NB4 (cell line): ENCODE measurements at regions not wholly inside any gene's neighbourhood (a gene's known extent, or its start where the extent isn't known, plus 50 kb on each side); places are given as distances from the start of the nearest gene placed in this dataset.
"Not testable (repeated sequence)": the region's sequence is repeated elsewhere in the genome, so short reads cannot be mapped to it uniquely, and the experiment has no call there.

ENCODE experiments used
- MYC ChIP-seq: IDR thresholded peaks from 2 replicates; pipeline ENCODE4 v1.6.1; 2011; ENCODE audit warnings: low read depth, low read length
- POLR2A ChIP-seq: IDR thresholded peaks from 2 replicates; pipeline ENCODE4 v1.6.1; 2011; ENCODE audit warnings: mild to moderate bottlenecking; ENCODE audit not compliant: insufficient read length; ENCODE audit errors: extremely low read depth
- TF ChIP-seq, protein P1 (sequence below): IDR thresholded peaks from one replicate; pipeline ENCODE4 v1.5.1; 2012; ENCODE audit warnings: low read depth, low read length
- TF ChIP-seq, protein P2 (sequence below): IDR thresholded peaks from 2 replicates; pipeline ENCODE4 v1.6.1; 2011; ENCODE audit warnings: low read depth, low read length

- TF ChIP-seq, protein P1, sequence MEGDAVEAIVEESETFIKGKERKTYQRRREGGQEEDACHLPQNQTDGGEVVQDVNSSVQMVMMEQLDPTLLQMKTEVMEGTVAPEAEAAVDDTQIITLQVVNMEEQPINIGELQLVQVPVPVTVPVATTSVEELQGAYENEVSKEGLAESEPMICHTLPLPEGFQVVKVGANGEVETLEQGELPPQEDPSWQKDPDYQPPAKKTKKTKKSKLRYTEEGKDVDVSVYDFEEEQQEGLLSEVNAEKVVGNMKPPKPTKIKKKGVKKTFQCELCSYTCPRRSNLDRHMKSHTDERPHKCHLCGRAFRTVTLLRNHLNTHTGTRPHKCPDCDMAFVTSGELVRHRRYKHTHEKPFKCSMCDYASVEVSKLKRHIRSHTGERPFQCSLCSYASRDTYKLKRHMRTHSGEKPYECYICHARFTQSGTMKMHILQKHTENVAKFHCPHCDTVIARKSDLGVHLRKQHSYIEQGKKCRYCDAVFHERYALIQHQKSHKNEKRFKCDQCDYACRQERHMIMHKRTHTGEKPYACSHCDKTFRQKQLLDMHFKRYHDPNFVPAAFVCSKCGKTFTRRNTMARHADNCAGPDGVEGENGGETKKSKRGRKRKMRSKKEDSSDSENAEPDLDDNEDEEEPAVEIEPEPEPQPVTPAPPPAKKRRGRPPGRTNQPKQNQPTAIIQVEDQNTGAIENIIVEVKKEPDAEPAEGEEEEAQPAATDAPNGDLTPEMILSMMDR, result not testable (repeated sequence)
- not testable (repeated sequence) for TF ChIP-seq POLR2A, MYC
- TF ChIP-seq, protein P2, sequence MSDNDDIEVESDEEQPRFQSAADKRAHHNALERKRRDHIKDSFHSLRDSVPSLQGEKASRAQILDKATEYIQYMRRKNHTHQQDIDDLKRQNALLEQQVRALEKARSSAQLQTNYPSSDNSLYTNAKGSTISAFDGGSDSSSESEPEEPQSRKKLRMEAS, result not testable (repeated sequence)
Observed at GRCh38 chr15:31507573-31507972, 180.9 kb downstream of the KLF13 start.
